SK-N-SH (cell line): ENCODE measurements at regions not wholly inside any gene's neighbourhood (a gene's known extent, or its start where the extent isn't known, plus 50 kb on each side); places are given as distances from the start of the nearest gene placed in this dataset.

Source experiments
- CTCF ChIA-PET: fragments of 300-600, 350-600 bp; formaldehyde crosslinking; extraction: SDS; loops from one replicate; lab custom pipeline; 2021; lab: Yijun Ruan, JAX
- POLR2A ChIA-PET: fragments of 350-600 bp; sonication (Branson Sonifier 250); formaldehyde crosslinking; extraction: SDS; loops from one replicate; lab custom pipeline; 2020; ENCODE audit warnings: antibody characterized with exemption, inconsistent platforms; lab: Yijun Ruan, JAX
- DNase-seq: peaks from one replicate; pipeline ENCODE4 v3.0.0; 2012
- H2AFZ ChIP-seq: fragments of 200-600 bp; sonication (generic); 2 replicates; pipeline ENCODE4 v1.8.1; 2016; ENCODE audit warnings: antibody characterized with exemption, mild to moderate bottlenecking, low read depth
- H3F3A ChIP-seq: fragments of 200-600 bp; sonication (generic); replicated peaks from 2 replicates; pipeline ENCODE3; 2016; ENCODE audit warnings: antibody characterized with exemption, mild to moderate bottlenecking; ENCODE audit not compliant: insufficient read depth
- H3K27ac ChIP-seq, 2 experiments: fragments of 200-500 bp in 1 of 2; fragments of 200-600 bp in 1 of 2; sonication (Bioruptor generic) in 1 of 2; sonication (generic), shearing (Covaris generic) in 1 of 2; 2 replicates each; pipeline versions ENCODE4 v1.5.1 to v1.6.1; 2014 to 2016; ENCODE audit warnings: low read depth in 2 of 2, inconsistent platforms in 1 of 2, low read length in 1 of 2, mild to moderate bottlenecking in 1 of 2, mixed read lengths in 1 of 2
- H3K27me3 ChIP-seq: fragments of 200-600 bp; sonication (generic), shearing (Covaris generic); 2 replicates; pipeline ENCODE4 v1.6.1; 2016; ENCODE audit warnings: mixed run types; ENCODE audit not compliant: insufficient read depth
- H3K36me3 ChIP-seq, 2 experiments: fragments of 200-500 bp in 1 of 2; fragments of 200-600 bp in 1 of 2; sonication (Bioruptor generic) in 1 of 2; sonication (generic) in 1 of 2; replicated peaks in 1 of 2; 2 replicates each; pipeline versions ENCODE3 to v1.5.1; 2014 to 2016; ENCODE audit warnings: low read length in 1 of 2, mild to moderate bottlenecking in 1 of 2; ENCODE audit not compliant: insufficient read depth in 2 of 2, control insufficient read depth in 1 of 2
- H3K4me1 ChIP-seq, 2 experiments: fragments of 200-500 bp in 1 of 2; fragments of 200-600 bp in 1 of 2; sonication (Bioruptor generic) in 1 of 2; sonication (generic), shearing (Covaris generic) in 1 of 2; 2 replicates each; pipeline versions ENCODE4 v1.5.1 to v1.6.1; 2014 to 2016; ENCODE audit warnings: low read depth in 1 of 2, low read length in 1 of 2, mixed run types in 1 of 2; ENCODE audit not compliant: insufficient read depth in 2 of 2, control insufficient read depth in 1 of 2
- H3K4me2 ChIP-seq: fragments of 200-600 bp; sonication (generic), shearing (Covaris generic); 2 replicates; pipeline ENCODE4 v1.6.1; 2017; ENCODE audit warnings: mixed run types
- H3K4me3 ChIP-seq, 2 experiments: fragments of 200-500 bp in 1 of 2; fragments of 200-600 bp in 1 of 2; sonication (Bioruptor generic) in 1 of 2; sonication (generic), shearing (Covaris generic) in 1 of 2; 2 replicates each; pipeline versions ENCODE4 v1.5.1 to v1.8.1; 2014 to 2016; ENCODE audit warnings: low read depth in 2 of 2, inconsistent platforms in 1 of 2, low read length in 1 of 2, mild to moderate bottlenecking in 1 of 2, mixed read lengths in 1 of 2, moderate library complexity in 1 of 2
- H3K79me2 ChIP-seq: fragments of 200-600 bp; sonication (generic); 2 replicates; pipeline ENCODE4 v1.8.1; 2017; ENCODE audit warnings: mild to moderate bottlenecking; ENCODE audit not compliant: insufficient read depth
- H3K9ac ChIP-seq: fragments of 200-600 bp; sonication (generic); 2 replicates; pipeline ENCODE4 v1.6.1; 2017; ENCODE audit warnings: mixed run types
- H3K9me2 ChIP-seq: fragments of 200-600 bp; sonication (generic); 2 replicates; pipeline ENCODE4 v1.6.1; 2017; ENCODE audit warnings: mixed run types
- H3K9me3 ChIP-seq: fragments of 200-600 bp; sonication (generic); 2 replicates; pipeline ENCODE4 v1.6.1; 2017; ENCODE audit warnings: mixed run types, mild to moderate bottlenecking, moderate library complexity
- H4K20me1 ChIP-seq: fragments of 200-600 bp; sonication (generic); 2 replicates; pipeline ENCODE4 v1.6.1; 2017; ENCODE audit warnings: mild to moderate bottlenecking, mixed run types; ENCODE audit not compliant: insufficient read depth
- CHD2 ChIP-seq: fragments of 150-350 bp; IDR thresholded peaks from 2 replicates; pipeline ENCODE4 v1.6.1; 2018; ENCODE audit warnings: low read length; ENCODE audit not compliant: partially characterized antibody
- EZH2phosphoT487 ChIP-seq: fragments of 200-600 bp; sonication (generic); IDR thresholded peaks from 2 replicates; pipeline ENCODE4 v1.6.1; 2017; ENCODE audit warnings: low read depth, mixed run types, mild to moderate bottlenecking, antibody characterized with exemption, moderate library complexity, borderline replicate concordance
- FOXM1 ChIP-seq: IDR thresholded peaks from 2 replicates; pipeline ENCODE4 v1.4.0; 2012; ENCODE audit warnings: low read depth, mild to moderate bottlenecking
- MEF2A ChIP-seq: IDR thresholded peaks from 2 replicates; pipeline ENCODE4 v1.4.0; 2012; ENCODE audit warnings: low read depth, borderline replicate concordance
- NRF1 ChIP-seq: IDR thresholded peaks from 2 replicates; pipeline ENCODE4 v1.6.1; 2012; ENCODE audit warnings: low read depth, mild to moderate bottlenecking, low read length
- RCOR1 ChIP-seq: fragments of 150-350 bp; IDR thresholded peaks from 2 replicates; pipeline ENCODE4 v1.6.1; 2017; ENCODE audit warnings: antibody characterized with exemption, low read length
- RFX5 ChIP-seq: IDR thresholded peaks from 2 replicates; pipeline ENCODE4 v1.6.1; 2012; ENCODE audit warnings: mild to moderate bottlenecking, improper control_type of control experiment, low read length
- SIN3A ChIP-seq: IDR thresholded peaks from 2 replicates; pipeline ENCODE4 v1.6.1; 2012; ENCODE audit warnings: low read depth, mild to moderate bottlenecking, low read length, moderate library complexity, borderline replicate concordance
- SMC3 ChIP-seq: IDR thresholded peaks from 2 replicates; pipeline ENCODE4 v1.6.1; 2012; ENCODE audit warnings: low read depth, low read length, improper control_type of control experiment
- TEAD4 ChIP-seq: IDR thresholded peaks from 2 replicates; pipeline ENCODE4 v1.4.0; 2012; ENCODE audit warnings: mild to moderate bottlenecking, borderline replicate concordance; ENCODE audit not compliant: insufficient read depth
- YY1 ChIP-seq: IDR thresholded peaks from 2 replicates; pipeline ENCODE4 v1.4.0; 2012; ENCODE audit warnings: low read depth, mild to moderate bottlenecking
- WGBS: methylation state at CpG from one replicate; pipeline ENCODE4 v1.1.6; 2017; ENCODE audit warnings: low lambda C conversion rate; 5-methylcytosine and 5-hydroxymethylcytosine counted together
- TF ChIP-seq, protein P1 (sequence below): fragments of 150-350 bp; IDR thresholded peaks from 2 replicates; pipeline ENCODE4 v1.6.1; 2016; ENCODE audit warnings: mild to moderate bottlenecking, low read depth, low read length
- TF ChIP-seq, protein P2 (sequence below): IDR thresholded peaks from 2 replicates; pipeline ENCODE4; 2012
- TF ChIP-seq, protein P3 (sequence below): fragments of 200-600 bp; sonication (generic); IDR thresholded peaks from 2 replicates; pipeline ENCODE4 v1.6.1; 2017; ENCODE audit warnings: antibody characterized with exemption, mild to moderate bottlenecking, moderate library complexity
- TF ChIP-seq, protein P4 (sequence below): IDR thresholded peaks from 2 replicates; pipeline ENCODE4 v1.4.0; 2012; ENCODE audit warnings: low read depth, borderline replicate concordance

DNA sequence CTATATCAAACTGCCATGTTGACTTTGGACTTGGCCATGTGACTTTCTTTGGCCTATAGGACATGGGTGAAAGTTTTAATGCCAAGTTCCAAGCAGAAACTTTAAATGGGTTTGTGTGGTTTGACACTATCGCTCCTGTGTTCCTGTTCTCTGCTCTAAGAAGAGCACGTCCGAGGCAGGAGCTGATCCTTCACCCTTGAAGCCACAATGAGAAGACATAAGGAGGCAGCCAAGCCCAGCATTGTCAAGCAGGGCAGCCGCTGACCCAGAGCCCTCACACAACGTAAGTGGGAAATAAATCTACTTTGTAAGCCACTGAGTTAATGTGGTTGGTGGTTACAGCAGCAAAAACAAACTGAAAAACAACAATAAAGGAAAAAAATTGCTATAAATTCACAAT lies 422.4 kb downstream of the PID1 start:
- Histone ChIP-seq H3K4me2 (no peak overlapping the region), H3K79me2 (no peaks in the 10 kb centered on the region), H3K9ac (no peak overlapping the region), H3K27ac (no peak overlapping the region), H3K9me2 (no peaks in the 10 kb centered on the region), H3K9me3 (no peaks in the 10 kb centered on the region), H2AFZ (no peak overlapping the region), H3K4me3 (no peak overlapping the region), H3K27me3 (no peaks in the 10 kb centered on the region), H3K4me1 (no peaks in the 10 kb centered on the region; a peak in 1 of 4 replicates), H3K36me3 (no peaks in the 10 kb centered on the region), H3F3A (no peaks in the 10 kb centered on the region), H4K20me1 (no peaks in the 10 kb centered on the region)
- no peak for DNase-seq
- TF ChIP-seq SMC3 (no peak), EZH2phosphoT487 (no peak), RCOR1 (no peak), RFX5 (no peak), TEAD4 (no peak), NRF1 (no peak), MEF2A (no peak), YY1 (no peak), CHD2 (no peak), FOXM1 (no peak), SIN3A (no peak)
- TF ChIP-seq, protein P1, sequence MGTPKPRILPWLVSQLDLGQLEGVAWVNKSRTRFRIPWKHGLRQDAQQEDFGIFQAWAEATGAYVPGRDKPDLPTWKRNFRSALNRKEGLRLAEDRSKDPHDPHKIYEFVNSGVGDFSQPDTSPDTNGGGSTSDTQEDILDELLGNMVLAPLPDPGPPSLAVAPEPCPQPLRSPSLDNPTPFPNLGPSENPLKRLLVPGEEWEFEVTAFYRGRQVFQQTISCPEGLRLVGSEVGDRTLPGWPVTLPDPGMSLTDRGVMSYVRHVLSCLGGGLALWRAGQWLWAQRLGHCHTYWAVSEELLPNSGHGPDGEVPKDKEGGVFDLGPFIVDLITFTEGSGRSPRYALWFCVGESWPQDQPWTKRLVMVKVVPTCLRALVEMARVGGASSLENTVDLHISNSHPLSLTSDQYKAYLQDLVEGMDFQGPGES, result no peak
- TF ChIP-seq, protein P2, sequence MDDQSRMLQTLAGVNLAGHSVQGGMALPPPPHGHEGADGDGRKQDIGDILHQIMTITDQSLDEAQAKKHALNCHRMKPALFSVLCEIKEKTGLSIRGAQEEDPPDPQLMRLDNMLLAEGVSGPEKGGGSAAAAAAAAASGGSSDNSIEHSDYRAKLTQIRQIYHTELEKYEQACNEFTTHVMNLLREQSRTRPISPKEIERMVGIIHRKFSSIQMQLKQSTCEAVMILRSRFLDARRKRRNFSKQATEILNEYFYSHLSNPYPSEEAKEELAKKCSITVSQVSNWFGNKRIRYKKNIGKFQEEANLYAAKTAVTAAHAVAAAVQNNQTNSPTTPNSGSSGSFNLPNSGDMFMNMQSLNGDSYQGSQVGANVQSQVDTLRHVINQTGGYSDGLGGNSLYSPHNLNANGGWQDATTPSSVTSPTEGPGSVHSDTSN, result no peak
- TF ChIP-seq, protein P3, sequence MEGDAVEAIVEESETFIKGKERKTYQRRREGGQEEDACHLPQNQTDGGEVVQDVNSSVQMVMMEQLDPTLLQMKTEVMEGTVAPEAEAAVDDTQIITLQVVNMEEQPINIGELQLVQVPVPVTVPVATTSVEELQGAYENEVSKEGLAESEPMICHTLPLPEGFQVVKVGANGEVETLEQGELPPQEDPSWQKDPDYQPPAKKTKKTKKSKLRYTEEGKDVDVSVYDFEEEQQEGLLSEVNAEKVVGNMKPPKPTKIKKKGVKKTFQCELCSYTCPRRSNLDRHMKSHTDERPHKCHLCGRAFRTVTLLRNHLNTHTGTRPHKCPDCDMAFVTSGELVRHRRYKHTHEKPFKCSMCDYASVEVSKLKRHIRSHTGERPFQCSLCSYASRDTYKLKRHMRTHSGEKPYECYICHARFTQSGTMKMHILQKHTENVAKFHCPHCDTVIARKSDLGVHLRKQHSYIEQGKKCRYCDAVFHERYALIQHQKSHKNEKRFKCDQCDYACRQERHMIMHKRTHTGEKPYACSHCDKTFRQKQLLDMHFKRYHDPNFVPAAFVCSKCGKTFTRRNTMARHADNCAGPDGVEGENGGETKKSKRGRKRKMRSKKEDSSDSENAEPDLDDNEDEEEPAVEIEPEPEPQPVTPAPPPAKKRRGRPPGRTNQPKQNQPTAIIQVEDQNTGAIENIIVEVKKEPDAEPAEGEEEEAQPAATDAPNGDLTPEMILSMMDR, result no peak
- TF ChIP-seq, protein P4, sequence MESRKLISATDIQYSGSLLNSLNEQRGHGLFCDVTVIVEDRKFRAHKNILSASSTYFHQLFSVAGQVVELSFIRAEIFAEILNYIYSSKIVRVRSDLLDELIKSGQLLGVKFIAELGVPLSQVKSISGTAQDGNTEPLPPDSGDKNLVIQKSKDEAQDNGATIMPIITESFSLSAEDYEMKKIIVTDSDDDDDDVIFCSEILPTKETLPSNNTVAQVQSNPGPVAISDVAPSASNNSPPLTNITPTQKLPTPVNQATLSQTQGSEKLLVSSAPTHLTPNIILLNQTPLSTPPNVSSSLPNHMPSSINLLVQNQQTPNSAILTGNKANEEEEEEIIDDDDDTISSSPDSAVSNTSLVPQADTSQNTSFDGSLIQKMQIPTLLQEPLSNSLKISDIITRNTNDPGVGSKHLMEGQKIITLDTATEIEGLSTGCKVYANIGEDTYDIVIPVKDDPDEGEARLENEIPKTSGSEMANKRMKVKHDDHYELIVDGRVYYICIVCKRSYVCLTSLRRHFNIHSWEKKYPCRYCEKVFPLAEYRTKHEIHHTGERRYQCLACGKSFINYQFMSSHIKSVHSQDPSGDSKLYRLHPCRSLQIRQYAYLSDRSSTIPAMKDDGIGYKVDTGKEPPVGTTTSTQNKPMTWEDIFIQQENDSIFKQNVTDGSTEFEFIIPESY, result no peak
- CTCF ChIA-PET, result no interaction called here
- POLR2A ChIA-PET, result no interaction called here
- WGBS, result 39% methylated on average over 5 of the region's 5 CpGs
